A673 (cell line): ENCODE measurements at regions not wholly inside any gene's neighbourhood (a gene's known extent, or its start where the extent isn't known, plus 50 kb on each side); places are given as distances from the start of the nearest gene placed in this dataset.

Source experiments
- BruUV-seq: library from RNA; stranded (reverse); fragments of 400-500 nt; replicated peaks from 2 replicates; lab custom pipeline; 2021; lab: Mats Ljungman, UMichigan
- CTCF ChIA-PET: fragments of 300-600 bp; sonication (Branson Sonifier 250); formaldehyde crosslinking; loops from one replicate; lab custom pipeline; 2022; ENCODE audit warnings: antibody characterized with exemption; lab: Charles Lee
- POLR2A ChIA-PET: fragments of 300-600 bp; sonication (Branson Sonifier 250); formaldehyde crosslinking; loops from one replicate; lab custom pipeline; 2022; ENCODE audit warnings: antibody characterized with exemption; ENCODE audit not compliant: low non-redundant PET; lab: Charles Lee
- DNase-seq: peaks from one replicate; pipeline ENCODE4 v3.0.0-alpha.2; 2015; ENCODE audit warnings: low spot score
- H3K27ac ChIP-seq: fragments of 200-600 bp; sonication (generic); 2 replicates; pipeline ENCODE4 v1.5.1; 2016; ENCODE audit warnings: mixed run types, low read depth, mild to moderate bottlenecking, mixed read lengths, antibody characterized with exemption, low read length; ENCODE audit not compliant: poor library complexity, severe bottlenecking
- H3K27me3 ChIP-seq: fragments of 200-600 bp; sonication (generic); replicated peaks from 2 replicates; pipeline ENCODE4 v1.6.1; 2017; ENCODE audit warnings: mixed run types, low read depth, mild to moderate bottlenecking, mixed read lengths, antibody characterized with exemption, low read length; ENCODE audit not compliant: insufficient read depth, poor library complexity
- H3K36me3 ChIP-seq: fragments of 200-600 bp; sonication (generic); 2 replicates; pipeline ENCODE4 v1.6.1; 2016; ENCODE audit warnings: mixed run types, mild to moderate bottlenecking, mixed read lengths, antibody characterized with exemption, low read length; ENCODE audit not compliant: insufficient read depth, poor library complexity, severe bottlenecking
- H3K4me1 ChIP-seq: fragments of 200-600 bp; sonication (generic); 2 replicates; pipeline ENCODE4 v1.6.1; 2017; ENCODE audit warnings: mixed run types, mild to moderate bottlenecking, mixed read lengths, antibody characterized with exemption, low read length; ENCODE audit not compliant: insufficient read depth, poor library complexity, severe bottlenecking
- H3K4me3 ChIP-seq: fragments of 200-600 bp; sonication (generic); 2 replicates; pipeline ENCODE4 v1.5.1; 2016; ENCODE audit warnings: low read depth, mixed run types, mild to moderate bottlenecking, mixed read lengths, low read length; ENCODE audit not compliant: poor library complexity, severe bottlenecking
- H3K9me3 ChIP-seq: fragments of 200-600 bp; sonication (generic); 2 replicates; pipeline ENCODE4 v1.6.1; 2016; ENCODE audit warnings: mixed run types, low read depth, mild to moderate bottlenecking, mixed read lengths, antibody characterized with exemption, low read length; ENCODE audit not compliant: poor library complexity, severe bottlenecking
- CTCF ChIP-seq: fragments of 300-800, 200-600 bp; sonication (generic); conservative IDR thresholded peaks from 2 replicates; pipeline ENCODE4 v1.5.1; 2017; ENCODE audit warnings: low read depth, mild to moderate bottlenecking, antibody characterized with exemption, low read length, moderate library complexity, mixed read lengths
- EZH2 ChIP-seq: fragments of 200-600 bp; sonication (generic); IDR thresholded peaks from 2 replicates; pipeline ENCODE4 v1.6.1; 2017; ENCODE audit warnings: borderline replicate concordance, low read depth, mild to moderate bottlenecking, mixed read lengths, antibody characterized with exemption, low read length; ENCODE audit not compliant: poor library complexity, severe bottlenecking
- intact Hi-C: fragments of 100-400 bp; cut with micrococcal nuclease; formaldehyde crosslinking; loops from one replicate; pipeline ENCODE4 v1.10.0; 2022; ENCODE audit not compliant: unreplicated experiment

DNA sequence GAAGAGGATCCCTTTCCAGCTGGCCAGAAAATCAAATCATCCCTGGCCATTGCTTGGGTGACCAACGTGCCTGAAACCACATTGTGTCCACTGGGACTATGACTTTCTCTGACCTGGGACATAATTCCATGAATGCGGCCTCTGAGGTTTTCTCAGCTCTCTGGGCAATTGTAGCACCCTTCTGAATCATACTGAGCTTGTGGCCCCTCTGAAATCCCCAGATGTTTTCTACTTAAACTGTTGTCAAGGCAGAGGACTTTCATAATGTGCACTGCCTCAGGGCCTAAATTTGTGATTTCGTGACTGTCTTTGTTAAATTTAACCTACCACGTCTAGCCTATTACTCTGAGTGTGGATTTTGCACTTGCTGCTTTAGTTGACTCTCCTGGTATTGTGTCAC, 321.1 kb upstream of the PLET1 start:
- DNase-seq = no peak
- BruUV-seq = no TSS peak
- POLR2A ChIA-PET = no interaction called here

DNA sequence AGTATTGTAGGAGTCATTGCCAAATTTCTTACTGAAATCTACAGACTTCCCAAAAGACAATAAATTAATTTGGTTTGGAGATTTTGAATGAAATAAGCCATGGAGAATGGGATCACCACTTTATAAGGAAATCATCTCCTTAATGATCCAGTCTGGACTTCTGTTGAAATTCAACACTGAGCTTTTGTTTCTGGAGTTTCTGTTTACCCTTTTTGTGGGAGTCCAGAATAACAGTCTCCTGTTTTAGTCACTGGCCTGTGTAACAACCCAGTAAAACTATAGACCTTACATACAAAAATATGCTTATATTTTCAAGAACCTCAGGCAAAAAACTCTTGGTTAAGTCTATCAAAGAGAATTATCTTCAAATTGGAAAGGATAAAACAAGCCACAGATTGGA, 321.7 kb upstream of the PLET1 start:
- H3K27me3 ChIP-seq = no peaks in the 10 kb centered on the region
- intact Hi-C loops = loop anchor here (10.0 kb wide), 1 partner anchor 952 kb away; no protein-coding TSS in a partner anchor
- peaks cover 5% of the 10 kb centered on the region for H3K4me1 ChIP-seq
- no TSS peak for BruUV-seq
- TF ChIP-seq EZH2 (no peak), CTCF (no peak)
- CTCF ChIA-PET = interaction anchor here (0.5 kb wide), 1 partner anchor 301 kb away, joined by 3 read pairs; no protein-coding TSS in a partner anchor
- no peaks in the 10 kb centered on the region for H3K9me3 ChIP-seq
- no peaks in the 10 kb centered on the region for H3K36me3 ChIP-seq
- no peak for DNase-seq
- POLR2A ChIA-PET = no interaction called here
- H3K27ac ChIP-seq = no peak overlapping the region
- H3K4me3 ChIP-seq = no peak overlapping the region

More for the DNA sequence above, 321.1 kb upstream of the PLET1 start:
- Histone ChIP-seq H3K9me3 (no peaks in the 10 kb centered on the region), H3K27ac (no peak overlapping the region), H3K4me1 (peaks cover 5% of the 10 kb centered on the region), H3K4me3 (no peak overlapping the region), H3K27me3 (no peaks in the 10 kb centered on the region), H3K36me3 (no peaks in the 10 kb centered on the region)
- intact Hi-C loops = loop anchor here (10.0 kb wide), 1 partner anchor 953 kb away; no protein-coding TSS in a partner anchor
- CTCF ChIA-PET = no interaction called here
- no peak for TF ChIP-seq CTCF
- no peak for TF ChIP-seq EZH2

GRCh38 chr11:112583261-112583893, 322.7 kb upstream of the PLET1 start:
- Histone ChIP-seq H3K27ac (no peak overlapping the region), H3K27me3 (no peaks in the 10 kb centered on the region), H3K9me3 (no peaks in the 10 kb centered on the region), H3K36me3 (no peaks in the 10 kb centered on the region), H3K4me1 (peaks cover 6% of the 10 kb centered on the region), H3K4me3 (no peak overlapping the region)
- no TSS peak for BruUV-seq
- intact Hi-C loops = loop anchor here (10.0 kb wide), 1 partner anchor 951 kb away; no protein-coding TSS in a partner anchor
- TF ChIP-seq EZH2 (no peak), CTCF (no peak)
- POLR2A ChIA-PET = no interaction called here
- DNase-seq = no peak
- CTCF ChIA-PET = no interaction called here
